Esophagus mucosa (tissue), 1 donor: ENCODE measurements at regions not wholly inside any gene's neighbourhood (a gene's known extent, or its start where the extent isn't known, plus 50 kb on each side); places are given as distances from the start of the nearest gene placed in this dataset.

ENCODE experiments used
- ATAC-seq: fragments of 200-7000 bp; cut with Tn5 transposase; one replicate; pipeline ENCODE4 v1.9.1; 2020
- donor health status: DM: yes; HTN: yes; CAD: no.

DNA sequence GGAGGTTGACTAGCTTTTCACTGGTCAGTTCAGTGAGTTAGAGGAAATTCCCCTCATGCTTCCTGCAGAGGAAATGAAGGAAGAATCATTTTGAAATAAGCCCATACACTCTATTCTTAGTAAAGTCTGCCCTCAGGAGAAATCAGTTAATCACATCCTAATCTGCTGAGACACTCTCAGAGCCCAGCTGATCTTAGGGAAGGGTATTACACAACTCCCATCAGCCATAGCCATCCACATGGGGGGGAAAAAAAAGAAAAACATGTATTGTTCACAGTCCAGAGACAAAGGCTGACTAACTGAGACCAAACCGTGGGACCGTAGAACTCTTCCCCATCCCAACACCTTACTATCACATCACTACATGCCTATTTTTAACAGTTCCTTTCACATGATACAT, 722.3 kb downstream of the CDH8 start:
- no peak for ATAC-seq

DNA sequence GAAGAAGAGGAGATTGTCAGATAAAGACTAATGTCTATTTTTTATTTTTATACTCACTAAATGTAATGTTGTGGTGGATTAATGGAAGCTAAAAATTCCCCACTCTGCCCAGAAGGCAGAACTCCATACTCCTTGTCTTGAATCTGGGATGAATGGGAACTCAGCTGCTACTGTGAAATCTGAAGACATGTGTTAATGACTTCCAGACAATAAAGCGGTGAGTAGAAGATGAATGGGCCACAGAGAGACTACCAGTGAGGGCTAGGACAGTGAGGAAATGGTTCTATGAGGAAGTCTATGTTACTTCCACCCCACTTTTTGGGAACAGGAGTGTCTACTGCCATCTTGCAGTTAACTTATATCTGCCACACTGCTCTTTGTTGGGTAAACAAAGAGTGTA, 726.9 kb downstream of the CDH8 start:
- ATAC-seq: no peak

DNA sequence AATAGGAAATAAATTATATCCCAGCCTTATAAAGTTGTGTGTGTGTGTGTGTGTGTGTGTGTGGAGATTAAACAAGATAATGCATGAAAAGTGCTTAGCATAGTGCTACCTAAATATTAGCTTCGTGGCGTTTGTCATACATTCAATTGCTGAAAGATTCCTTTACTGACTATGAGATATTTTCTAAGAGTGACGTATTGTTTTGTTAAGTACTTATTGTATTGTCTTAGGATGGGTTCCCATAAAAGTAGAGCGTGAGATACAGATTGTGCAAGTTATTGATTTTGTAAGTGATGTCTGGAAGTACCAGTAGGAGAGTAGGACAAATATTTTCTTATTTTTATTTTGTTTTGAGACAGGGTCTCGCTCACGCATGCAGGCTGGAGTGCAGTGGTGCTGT, 730.0 kb downstream of the CDH8 start:
- ATAC-seq: no peak

DNA sequence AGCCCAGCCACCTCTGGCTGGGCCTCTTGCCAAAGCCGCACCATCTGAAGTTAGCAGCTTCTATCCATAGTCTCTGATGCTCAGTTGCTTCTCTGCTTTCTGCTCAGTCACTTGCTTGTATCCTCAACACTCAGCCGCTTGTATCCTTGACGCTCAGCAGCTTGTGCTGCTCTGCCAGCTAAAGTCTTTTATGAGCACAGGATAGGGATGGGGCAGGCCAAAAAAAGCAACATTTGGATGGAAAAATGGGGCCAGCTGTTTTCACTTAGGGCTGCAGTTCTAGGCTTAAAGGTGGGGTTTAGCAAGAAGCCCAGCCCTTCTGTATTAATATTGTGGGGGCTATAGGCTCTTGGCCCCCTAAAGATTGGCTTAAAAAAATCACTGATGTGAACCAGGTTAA, 739.4 kb downstream of the CDH8 start:
- ATAC-seq: no peak

DNA sequence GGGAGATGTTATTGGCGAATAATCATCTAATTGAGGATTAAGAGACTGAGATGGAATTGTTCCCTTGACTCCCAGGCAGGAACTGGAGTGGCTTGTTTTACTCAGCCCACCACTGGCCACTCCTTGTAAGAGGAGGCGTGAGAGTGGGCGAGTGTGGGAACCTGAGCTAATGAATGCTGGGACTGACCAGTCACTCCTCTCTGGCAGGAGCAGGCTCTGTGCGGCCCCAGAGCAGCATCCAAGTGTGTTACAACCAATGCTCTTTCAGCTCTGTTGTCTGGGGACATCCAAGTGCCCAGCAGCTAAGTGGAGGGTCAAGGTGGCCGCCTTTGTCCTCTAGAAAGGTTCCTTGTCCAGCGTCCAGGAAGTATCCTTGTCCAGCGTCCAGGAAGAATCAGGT, 739.9 kb downstream of the CDH8 start:
- no peak for ATAC-seq

DNA sequence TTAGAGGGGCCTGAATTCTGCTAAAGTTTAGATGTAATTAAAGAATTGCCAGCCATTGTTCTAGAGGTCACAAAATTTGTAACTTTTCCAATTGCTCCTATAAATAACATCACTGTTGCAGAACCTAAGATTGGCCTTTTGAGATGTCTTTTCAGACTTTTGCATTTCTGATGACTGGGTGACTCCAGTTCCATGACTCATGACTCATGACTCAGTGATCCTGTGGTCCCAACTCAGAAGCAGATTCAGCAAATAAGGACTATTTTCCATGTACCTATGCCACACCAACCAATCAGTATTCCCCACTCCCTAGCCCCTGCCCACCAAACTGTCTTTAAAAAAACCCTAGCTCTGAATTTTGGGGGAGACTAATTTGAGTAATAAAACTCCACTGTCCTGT, 740.9 kb downstream of the CDH8 start:
- no peak for ATAC-seq

DNA sequence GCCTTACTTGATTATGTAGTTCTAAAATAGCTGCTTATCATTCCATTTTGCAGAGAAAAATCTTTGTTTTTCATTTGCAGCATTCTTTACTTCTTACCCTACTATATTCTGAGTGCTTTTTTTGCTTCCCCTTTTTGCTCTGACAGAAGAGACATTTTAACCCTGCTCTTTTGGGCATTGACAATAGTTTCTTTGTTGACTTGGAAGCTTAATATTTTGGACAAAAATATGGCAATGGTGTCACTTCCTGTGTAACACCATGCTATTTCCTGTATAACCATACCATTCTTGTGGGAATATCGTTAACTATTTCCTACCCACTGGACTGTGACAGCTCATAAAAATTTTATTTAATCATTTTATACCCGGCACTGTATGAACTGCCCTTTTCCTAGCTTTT, 747.1 kb downstream of the CDH8 start:
- no peak for ATAC-seq

DNA sequence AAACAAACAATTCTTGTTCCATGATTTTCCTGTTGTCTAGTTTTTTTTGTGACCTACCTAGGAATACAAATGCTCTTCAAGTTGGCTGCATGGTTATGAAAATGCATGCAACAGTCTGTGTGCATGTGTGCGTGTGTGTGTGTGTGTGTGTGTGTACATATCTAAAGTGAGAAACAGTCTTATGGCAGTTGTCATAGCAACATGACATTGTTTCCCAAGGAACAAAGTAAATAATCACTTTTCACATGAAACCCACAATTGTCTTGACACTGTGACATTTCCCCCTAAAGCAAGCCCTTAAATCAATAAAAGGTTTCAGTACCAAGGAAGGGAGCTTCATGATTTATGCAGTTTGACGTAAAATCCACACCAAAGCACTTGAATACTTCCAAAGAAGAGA, 758.4 kb downstream of the CDH8 start:
- ATAC-seq: no peak

DNA sequence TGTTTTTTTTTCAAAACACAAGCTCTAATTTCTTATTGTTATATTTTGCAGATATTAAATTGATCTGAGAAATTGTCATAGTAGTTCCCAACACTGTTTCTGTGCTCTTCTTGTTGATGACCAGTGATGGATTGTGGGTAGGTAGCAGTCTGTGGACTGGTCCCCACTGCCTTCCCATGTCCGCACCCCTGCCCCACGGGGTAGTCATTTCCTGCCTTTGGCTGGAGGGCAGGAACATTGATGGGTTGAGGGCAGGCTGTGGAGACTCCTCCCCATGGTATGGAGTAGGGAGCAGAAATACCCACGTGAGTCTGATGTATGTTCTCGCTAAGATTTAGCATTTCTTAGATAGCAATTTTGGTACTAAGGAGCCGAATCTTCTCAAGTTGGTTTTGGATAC, 762.0 kb downstream of the CDH8 start:
- ATAC-seq: no peak

DNA sequence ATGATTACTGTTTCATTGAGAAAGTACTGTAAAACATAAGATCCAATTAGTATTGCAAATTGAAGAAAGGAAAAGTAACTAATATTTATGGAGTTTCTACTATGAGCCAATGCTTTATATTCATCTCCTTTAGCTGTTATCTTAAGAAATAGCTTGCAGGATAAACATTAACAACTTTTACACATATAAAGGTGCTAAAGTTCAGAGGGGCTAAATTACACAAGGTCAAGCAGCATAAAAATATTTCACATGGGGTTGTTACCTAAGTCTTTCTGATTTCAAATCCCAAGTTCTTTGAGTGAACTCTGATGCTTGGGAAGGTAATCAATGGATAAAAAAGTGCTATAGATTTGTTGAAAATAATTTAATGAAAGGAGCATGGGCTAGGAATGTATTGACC, 765.5 kb downstream of the CDH8 start:
- ATAC-seq: no peak

DNA sequence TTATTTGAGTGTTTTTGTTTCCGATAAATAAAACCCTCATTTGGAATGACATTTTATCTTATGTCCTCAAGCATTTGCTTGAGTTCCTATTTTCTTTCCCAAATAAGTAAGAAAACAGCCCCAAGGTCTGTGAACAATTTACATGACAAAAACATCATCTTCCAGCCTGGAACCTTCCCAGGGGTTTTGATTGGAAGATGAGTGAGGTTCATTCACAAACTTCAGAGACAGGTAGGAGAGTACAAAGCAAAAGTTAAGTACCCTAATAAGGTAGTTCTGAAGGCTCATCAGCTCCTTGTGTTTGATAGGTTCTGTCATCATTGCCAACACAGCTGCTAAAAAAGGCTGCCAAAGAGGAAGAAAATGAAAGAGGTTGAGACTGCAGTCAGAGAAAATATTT, 772.8 kb downstream of the CDH8 start:
- no peak for ATAC-seq

DNA sequence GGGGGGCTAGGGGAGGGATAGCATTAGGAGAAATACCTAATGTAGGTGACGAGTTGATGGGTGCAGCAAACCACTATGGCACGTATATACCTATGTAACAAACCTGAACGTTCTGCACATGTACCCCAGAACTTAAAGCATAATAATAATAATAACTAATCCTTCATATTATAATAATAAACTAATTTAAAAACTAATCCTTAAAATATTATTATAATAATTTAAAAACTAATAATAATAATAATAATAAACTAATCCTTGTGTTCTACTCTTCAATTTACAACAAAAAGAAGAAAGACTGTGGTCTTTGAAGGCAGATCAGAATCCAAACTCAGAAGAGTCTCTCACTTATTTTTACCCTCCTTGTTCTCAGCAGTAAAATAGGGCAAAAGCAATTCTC, 774.9 kb downstream of the CDH8 start:
- ATAC-seq: no peak

DNA sequence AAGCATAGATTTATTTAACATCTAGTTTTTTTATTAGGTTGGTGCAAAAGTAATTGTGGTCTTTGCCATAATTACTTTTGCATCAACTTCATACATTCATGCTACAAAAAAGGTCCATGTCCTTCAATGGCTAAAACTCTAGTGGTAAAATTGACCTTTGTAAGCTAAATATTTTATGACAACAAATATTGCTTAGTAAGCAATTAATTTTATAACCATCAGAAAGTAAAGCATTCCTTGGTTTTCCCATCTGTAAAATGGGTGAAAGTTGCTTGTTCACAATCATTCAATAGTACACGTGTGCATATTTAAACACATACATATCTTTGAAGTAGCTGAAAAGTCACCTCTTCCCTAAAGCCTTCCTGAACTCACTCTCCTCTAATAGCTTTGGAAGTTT, 789.6 kb downstream of the CDH8 start:
- no peak for ATAC-seq

DNA sequence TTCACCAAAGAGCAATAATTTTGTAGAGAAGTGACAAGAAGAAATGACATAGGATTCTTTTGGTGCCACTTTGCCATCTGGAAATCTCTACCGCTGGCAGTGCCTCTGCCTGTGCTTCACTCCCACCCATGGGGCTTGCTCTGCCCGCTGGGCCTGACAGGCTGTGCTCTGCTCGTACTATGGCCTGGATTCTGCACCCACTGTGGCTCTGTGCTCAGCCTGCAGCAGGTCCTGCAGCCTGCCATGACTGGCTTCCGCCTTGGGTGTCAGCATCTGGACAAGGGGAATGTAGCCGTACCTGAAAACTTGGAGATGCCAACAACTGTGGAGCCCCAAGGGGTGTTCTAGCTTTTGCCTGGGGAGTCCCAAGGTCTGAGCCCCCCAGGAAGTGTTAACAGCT, 792.3 kb downstream of the CDH8 start:
- ATAC-seq: no peak

DNA sequence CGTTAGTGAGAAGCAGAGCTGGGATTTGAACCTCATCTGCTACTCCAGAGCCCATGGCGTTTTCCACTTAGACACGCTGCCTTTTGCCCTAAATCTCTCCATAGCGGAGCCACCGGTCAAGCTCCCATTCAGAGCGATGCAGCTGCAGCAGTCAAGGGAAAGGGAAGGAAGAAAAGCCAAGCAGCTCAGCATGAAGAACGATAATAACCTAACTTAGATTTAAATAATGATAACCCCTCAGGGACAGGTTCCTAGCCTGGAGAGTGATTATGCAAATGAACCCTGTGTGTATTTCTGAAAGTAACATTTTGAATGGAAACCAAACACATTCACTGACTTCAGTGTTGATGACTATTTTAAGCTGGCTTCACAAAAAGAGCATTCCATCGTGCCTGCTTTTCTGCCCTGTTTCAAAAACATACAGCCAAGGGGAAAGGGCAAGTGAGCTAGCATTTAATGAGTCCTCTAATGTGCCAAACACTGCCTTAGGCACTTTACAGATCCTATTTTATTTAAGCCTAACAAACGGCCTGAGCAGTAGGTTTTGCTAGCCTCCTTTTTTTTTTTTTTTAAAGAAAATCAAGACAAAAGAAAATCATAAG, 798.3 kb downstream of the CDH8 start:
- no peak for ATAC-seq

DNA sequence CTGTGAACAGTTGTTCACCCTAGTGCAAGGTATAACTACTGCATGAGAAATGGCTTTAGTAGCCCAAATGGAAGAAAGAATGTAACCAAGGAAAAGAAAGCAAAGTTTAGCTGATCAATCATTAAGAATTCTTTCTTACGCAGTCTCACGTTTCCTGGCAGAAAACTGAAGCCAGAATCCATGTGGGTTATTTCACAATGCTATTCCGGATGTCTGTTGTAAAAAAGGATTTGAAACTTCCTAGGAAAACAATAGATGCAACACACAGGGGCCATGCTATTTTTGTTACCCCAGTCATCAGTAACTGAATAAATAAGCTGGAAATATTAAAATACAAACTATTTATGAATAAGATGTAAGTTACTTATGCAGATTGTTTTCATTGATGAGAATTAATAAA, 802.5 kb downstream of the CDH8 start:
- ATAC-seq: no peak

DNA sequence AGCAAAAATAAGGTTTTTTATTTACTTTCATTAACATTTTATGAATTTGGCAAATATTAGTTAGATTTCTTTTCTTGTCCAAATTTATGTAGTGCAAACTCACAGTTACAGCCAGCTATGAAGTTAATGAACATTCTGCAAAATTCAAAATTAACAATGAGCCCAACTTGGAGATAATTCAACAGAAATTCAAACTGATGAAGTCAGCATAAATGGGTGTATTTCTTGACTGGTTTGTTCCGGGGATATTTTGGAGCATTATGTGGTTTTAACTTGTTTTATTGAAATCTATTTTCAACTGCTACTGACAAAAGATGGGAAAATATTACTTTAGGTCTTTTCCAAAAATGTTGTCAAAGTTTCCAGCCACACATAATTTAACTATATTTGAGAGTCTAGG, 807.9 kb downstream of the CDH8 start:
- no peak for ATAC-seq

DNA sequence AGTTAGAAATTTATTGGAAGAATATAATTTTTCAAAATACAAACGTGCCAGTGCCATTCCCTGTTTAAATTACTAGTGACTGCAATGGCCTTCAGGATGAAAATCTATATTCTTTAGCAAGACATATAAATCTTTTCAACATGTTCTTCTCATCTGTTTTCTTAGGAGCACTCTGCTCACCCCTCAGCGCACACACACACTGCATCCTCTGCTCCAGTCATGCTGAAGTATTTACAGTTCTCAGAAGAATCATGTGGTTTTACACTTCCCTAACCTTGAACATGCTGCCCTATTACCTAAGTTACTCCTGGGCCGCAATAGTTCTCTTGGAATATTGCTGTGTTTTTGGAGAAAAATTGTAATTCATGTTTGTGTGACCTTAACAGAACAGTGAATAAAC, 820.6 kb downstream of the CDH8 start:
- ATAC-seq: no peak

DNA sequence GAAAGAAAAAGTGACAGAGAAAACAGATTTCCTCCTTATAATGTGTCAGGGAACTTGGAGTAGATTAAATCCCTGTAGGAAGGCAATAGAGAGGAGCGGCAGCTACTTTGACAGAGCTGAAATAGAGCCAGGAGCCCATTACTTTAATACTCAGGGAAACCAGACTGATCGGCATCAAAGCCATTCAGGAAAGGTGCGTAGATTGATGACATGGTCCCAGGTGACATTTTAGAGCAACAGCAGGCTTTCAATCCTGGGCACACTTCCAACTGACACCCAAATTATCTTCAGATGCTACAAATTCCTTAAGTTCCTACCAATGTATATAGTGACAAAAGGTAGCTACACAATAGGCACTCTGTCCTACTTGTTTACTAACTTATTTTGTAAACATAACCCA, 821.5 kb downstream of the CDH8 start:
- ATAC-seq: no peak

DNA sequence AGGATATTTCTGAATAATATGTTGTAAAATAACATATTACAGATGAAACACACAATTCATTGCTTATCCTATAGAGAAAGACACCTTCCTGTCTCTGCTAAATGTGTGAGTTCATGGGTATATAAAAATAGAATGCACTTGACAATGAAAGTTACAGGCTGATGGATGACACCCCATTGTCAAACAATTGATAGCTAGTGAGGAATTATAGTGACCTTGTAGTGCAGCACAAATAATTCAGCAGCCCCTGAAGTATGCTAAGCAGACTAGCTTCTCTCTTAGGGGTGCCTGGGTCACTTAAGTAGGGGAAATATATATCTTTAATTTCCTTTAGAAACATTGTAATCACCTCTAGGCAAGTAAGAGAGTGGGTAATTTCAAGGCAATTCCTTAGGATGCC, 826.2 kb downstream of the CDH8 start:
- no peak for ATAC-seq

DNA sequence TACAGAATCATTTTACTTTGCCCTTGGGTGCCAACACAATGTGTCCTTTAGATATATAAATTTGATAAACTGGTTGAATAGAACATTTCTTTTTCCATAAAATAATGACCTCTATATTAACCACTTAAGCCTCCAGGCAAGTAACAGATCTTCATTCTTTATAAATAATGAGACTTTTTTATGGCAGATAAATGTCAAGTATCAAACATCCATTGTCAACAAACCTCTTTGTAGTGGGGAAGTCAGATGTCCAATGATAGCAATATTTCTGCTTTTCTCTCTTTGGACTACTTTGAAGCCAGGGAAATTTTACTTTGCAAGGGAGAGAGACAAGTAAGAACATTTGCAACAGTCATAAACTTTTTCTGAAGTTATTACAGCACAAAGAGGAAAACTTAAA, 841.2 kb downstream of the CDH8 start:
- no peak for ATAC-seq

DNA sequence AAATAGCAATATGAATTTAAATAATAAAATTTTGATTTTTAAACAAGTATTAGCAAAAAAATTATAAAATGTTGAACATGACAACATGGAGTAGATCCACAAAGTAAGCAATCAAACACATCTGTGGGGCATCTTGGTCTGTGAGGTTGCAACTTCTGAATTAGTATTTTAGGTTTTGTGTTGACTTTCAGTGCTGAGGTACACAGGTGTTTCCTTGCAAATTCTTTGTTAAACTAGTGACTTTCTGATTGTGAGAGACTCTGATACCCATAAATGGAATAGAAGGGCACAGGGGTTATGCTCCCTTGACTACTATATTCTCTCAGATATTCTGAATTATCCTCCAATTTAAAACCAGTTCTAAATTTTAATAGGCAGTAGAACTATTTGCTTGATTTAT, 841.7 kb downstream of the CDH8 start:
- ATAC-seq: no peak

DNA sequence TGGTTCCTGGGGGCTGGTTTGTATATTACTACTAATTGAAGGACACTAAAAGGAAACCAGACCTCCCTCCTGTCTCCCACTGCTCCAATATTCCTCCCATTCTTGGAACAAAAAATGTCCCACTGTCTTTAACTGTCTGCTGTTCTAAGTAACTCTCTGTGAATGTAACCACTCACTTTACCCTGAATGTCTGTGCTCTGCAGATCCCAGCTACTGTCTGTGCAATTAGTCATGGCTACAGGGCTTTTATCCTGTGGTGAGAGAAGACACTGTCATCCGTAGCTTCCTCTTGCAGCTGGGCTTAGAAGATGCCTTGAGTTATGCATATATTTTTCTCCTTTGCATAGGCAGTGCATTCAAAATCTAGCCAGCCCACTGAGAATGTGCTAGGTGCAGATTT, 853.8 kb downstream of the CDH8 start:
- ATAC-seq: no peak

DNA sequence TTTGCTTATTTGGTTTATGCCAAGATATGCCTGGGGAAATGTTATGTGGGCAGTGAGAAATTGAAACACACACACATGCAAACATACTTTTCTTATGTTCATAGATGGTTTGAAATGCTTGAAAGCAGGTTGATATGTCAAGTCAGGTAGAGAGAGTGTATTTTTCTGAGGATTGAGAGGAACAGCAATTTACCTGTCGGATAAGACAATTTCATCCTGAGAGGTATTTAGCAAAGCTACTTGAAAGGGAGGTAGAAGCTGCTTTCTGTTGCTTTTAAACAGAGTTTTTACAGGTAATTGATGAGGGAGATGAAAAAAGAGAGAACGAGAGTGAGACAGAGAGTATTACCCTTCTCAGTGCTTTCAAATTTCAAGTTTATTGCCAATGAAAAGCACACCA, 854.3 kb downstream of the CDH8 start:
- no peak for ATAC-seq

DNA sequence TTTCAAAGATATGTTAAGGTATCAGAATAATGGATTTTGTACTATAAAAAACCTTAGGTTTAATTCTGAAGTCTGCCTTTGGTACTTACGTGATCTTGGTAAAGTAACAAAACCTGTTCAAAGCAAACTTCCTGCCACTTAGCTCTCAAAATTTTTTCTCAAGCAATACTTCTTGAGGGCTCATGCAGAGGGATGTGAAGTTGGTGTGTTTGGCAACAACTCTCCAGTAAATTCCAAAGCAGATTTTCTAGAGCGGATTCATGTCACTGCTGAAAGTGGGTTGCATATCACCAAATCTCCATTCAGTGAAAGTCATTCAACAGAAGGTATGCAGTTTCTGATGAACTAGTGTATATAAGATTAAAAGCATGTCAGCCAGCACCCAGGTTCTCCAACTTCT, 856.7 kb downstream of the CDH8 start:
- no peak for ATAC-seq

DNA sequence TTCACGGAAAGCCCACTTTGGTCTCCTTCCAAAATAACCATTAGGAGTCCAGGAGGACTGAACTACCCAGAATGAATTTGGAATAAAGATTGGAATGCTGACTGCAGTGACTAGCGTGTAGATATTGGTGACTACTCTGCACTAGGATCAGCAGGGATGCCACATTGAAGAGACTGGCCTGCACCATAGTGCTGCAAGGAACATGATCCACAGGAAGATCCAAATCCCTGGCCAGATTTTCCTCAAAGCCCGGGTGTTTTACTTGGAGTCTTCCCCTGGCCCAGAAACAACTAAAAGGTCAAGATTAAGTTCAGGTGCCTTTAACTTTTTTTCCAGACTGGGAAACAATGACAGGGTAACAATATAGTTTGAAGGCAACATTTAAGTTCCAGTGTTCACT, 870.4 kb downstream of the CDH8 start:
- no peak for ATAC-seq
